ENCODE measurements at regions not wholly inside any gene's neighbourhood (a gene's known extent, or its start where the extent isn't known, plus 50 kb on each side); places are given as distances from the start of the nearest gene placed in this dataset.
"Not testable (repeated sequence)": the region's sequence is repeated elsewhere in the genome, so short reads cannot be mapped to it uniquely, and the experiment has no call there.

GRCh38 chr14:89667983-89668382 lies 250.9 kb upstream of the FOXN3 start:
- Mint-ChIP-seq H3K27ac (no peak overlapping the region), H3K27me3 (peaks cover 3% of the 10 kb centered on the region), H3K4me1 (ENCODE audit: low read depth) (peaks cover 8% of the 10 kb centered on the region), H3K4me3 (ENCODE audit: low read depth) (no peak overlapping the region), H3K36me3 (ENCODE audit: insufficient read depth) (no peaks in the 10 kb centered on the region), H3K9me3 (ENCODE audit: low read depth) (peaks cover 10% of the 10 kb centered on the region)
- DNase-seq (ENCODE audit: low spot score, unreplicated experiment) = no peak
- no peak for TF ChIP-seq CTCF (IDR thresholded peaks at IDR 0.05; ENCODE audit: unreplicated experiment)

GRCh38 chr14:89665300-89666081 lies 248.5 kb upstream of the FOXN3 start:
- H3K4me3 Mint-ChIP-seq (ENCODE audit: low read depth); H3K27me3 Mint-ChIP-seq; DNase-seq (ENCODE audit: low spot score, unreplicated experiment); H3K4me1 Mint-ChIP-seq (ENCODE audit: low read depth); H3K27ac Mint-ChIP-seq; H3K36me3 Mint-ChIP-seq (ENCODE audit: insufficient read depth): not testable (repeated sequence)
- H3K9me3 Mint-ChIP-seq (ENCODE audit: low read depth) = peaks cover 10% of the 10 kb centered on the region

GRCh38 chr14:89661392-89661791 lies 244.4 kb upstream of the FOXN3 start:
- TF ChIP-seq CTCF (IDR thresholded peaks at IDR 0.05; ENCODE audit: unreplicated experiment) = no peak
- H3K36me3 Mint-ChIP-seq (ENCODE audit: insufficient read depth) = no peaks in the 10 kb centered on the region
- peaks cover 3% of the 10 kb centered on the region for H3K27me3 Mint-ChIP-seq
- no peak overlapping the region for H3K27ac Mint-ChIP-seq
- DNase-seq (ENCODE audit: low spot score, unreplicated experiment) = no peak
- H3K4me3 Mint-ChIP-seq (ENCODE audit: low read depth) = no peak overlapping the region
- peaks cover 18% of the 10 kb centered on the region for H3K9me3 Mint-ChIP-seq (ENCODE audit: low read depth)
- peaks cover 2% of the 10 kb centered on the region for H3K4me1 Mint-ChIP-seq (ENCODE audit: low read depth)

GRCh38 chr14:89660625-89661233 lies 243.7 kb upstream of the FOXN3 start:
- H3K36me3 Mint-ChIP-seq (ENCODE audit: insufficient read depth); H3K27me3 Mint-ChIP-seq; H3K4me3 Mint-ChIP-seq (ENCODE audit: low read depth); H3K4me1 Mint-ChIP-seq (ENCODE audit: low read depth); H3K27ac Mint-ChIP-seq; DNase-seq (ENCODE audit: low spot score, unreplicated experiment): not testable (repeated sequence)
- peaks cover 16% of the 10 kb centered on the region for H3K9me3 Mint-ChIP-seq (ENCODE audit: low read depth)

GRCh38 chr14:89660166-89660565 lies 243.1 kb upstream of the FOXN3 start:
- no peak overlapping the region for H3K27ac Mint-ChIP-seq
- no peak overlapping the region for H3K4me3 Mint-ChIP-seq (ENCODE audit: low read depth)
- TF ChIP-seq CTCF (IDR thresholded peaks at IDR 0.05; ENCODE audit: unreplicated experiment) = no peak
- H3K27me3 Mint-ChIP-seq = peaks cover 3% of the 10 kb centered on the region
- H3K9me3 Mint-ChIP-seq (ENCODE audit: low read depth) = peaks cover 14% of the 10 kb centered on the region
- peaks cover 2% of the 10 kb centered on the region for H3K4me1 Mint-ChIP-seq (ENCODE audit: low read depth)
- no peaks in the 10 kb centered on the region for H3K36me3 Mint-ChIP-seq (ENCODE audit: insufficient read depth)
- DNase-seq (ENCODE audit: low spot score, unreplicated experiment) = no peak

- no peak for TF ChIP-seq CTCF (IDR thresholded peaks at IDR 0.05; ENCODE audit: unreplicated experiment)
- Mint-ChIP-seq H3K4me1 (ENCODE audit: low read depth) (peaks cover 2% of the 10 kb centered on the region), H3K4me3 (ENCODE audit: low read depth) (no peak overlapping the region), H3K27ac (no peak overlapping the region), H3K9me3 (ENCODE audit: low read depth) (peaks cover 8% of the 10 kb centered on the region), H3K27me3 (peaks cover 3% of the 10 kb centered on the region), H3K36me3 (ENCODE audit: insufficient read depth) (no peaks in the 10 kb centered on the region)
- no peak for DNase-seq (ENCODE audit: low spot score, unreplicated experiment)
These were observed 242.1 kb upstream of the FOXN3 start for GRCh38 chr14:89658977-89659670.
